WTC11 (cell line): ENCODE measurements at regions not wholly inside any gene's neighbourhood (a gene's known extent, or its start where the extent isn't known, plus 50 kb on each side); places are given as distances from the start of the nearest gene placed in this dataset.

Experiments used
- ATAC-seq: fragments of 200-7000 bp; cut with Tn5 transposase; 2 replicates; pipeline ENCODE4 v1.10.0; 2021; ENCODE audit warnings: mild to moderate bottlenecking, moderate library complexity
- CTCF ChIA-PET: fragments of 300-600 bp; sonication (Branson Sonifier 250); formaldehyde crosslinking; loops from one replicate; lab custom pipeline; 2021; ENCODE audit warnings: antibody characterized with exemption; lab: Charles Lee
- POLR2A ChIA-PET: fragments of 350-600 bp; sonication (Branson Sonifier 250); formaldehyde crosslinking; loops from one replicate; lab custom pipeline; 2021; ENCODE audit warnings: antibody characterized with exemption; lab: Charles Lee
- DNase-seq: peaks from one replicate; pipeline ENCODE4 v3.0.0; 2021; ENCODE audit warnings: low spot score
- H3K27ac Mint-ChIP-seq: 2 replicates; pipeline ENCODE4 v1.8.0; 2021; ENCODE audit warnings: mixed read lengths
- H3K27me3 Mint-ChIP-seq: 2 replicates; pipeline ENCODE4 v1.8.0; 2021; ENCODE audit warnings: low read depth, mild to moderate bottlenecking, moderate library complexity, mixed read lengths
- H3K36me3 Mint-ChIP-seq: 2 replicates; pipeline ENCODE4 v1.8.0; 2021; ENCODE audit warnings: mixed read lengths
- H3K4me1 Mint-ChIP-seq: 2 replicates; pipeline ENCODE4 v1.8.0; 2022; ENCODE audit warnings: mixed read lengths
- H3K4me3 Mint-ChIP-seq: 2 replicates; pipeline ENCODE4 v1.8.0; 2021; ENCODE audit warnings: mild to moderate bottlenecking, moderate library complexity, mixed read lengths
- H3K9me3 Mint-ChIP-seq: 2 replicates; pipeline ENCODE4 v1.8.0; 2021; ENCODE audit warnings: mixed read lengths
- ATF1 ChIP-seq: sonication (generic); formaldehyde crosslinking; IDR thresholded peaks from 2 replicates; pipeline ENCODE4 v1.8.1; 2023; ENCODE audit warnings: mild to moderate bottlenecking, moderate library complexity, missing genetic modification reagents
- ATF3 ChIP-seq: sonication (generic); formaldehyde crosslinking; conservative IDR thresholded peaks from 2 replicates; pipeline ENCODE4 v1.8.1; 2022; ENCODE audit warnings: mild to moderate bottlenecking, missing genetic modification reagents
- CBFB ChIP-seq: sonication (generic); formaldehyde crosslinking; IDR thresholded peaks from 2 replicates; pipeline ENCODE4 v1.8.1; 2022; ENCODE audit warnings: mild to moderate bottlenecking, low read depth, missing genetic modification reagents
- E2F1 ChIP-seq: sonication (generic); formaldehyde crosslinking; IDR thresholded peaks from 2 replicates; pipeline ENCODE4 v1.8.0; 2022; ENCODE audit warnings: mild to moderate bottlenecking, missing genetic modification reagents
- FOXK1 ChIP-seq: sonication (generic); formaldehyde crosslinking; IDR thresholded peaks from 2 replicates; pipeline ENCODE4 v1.8.0; 2022; ENCODE audit warnings: mild to moderate bottlenecking, moderate library complexity, missing genetic modification reagents
- GTF2I ChIP-seq: fragments of 250-450 bp; sonication (Bioruptor Pico); conservative IDR thresholded peaks from 2 replicates; pipeline ENCODE4 v1.4.0; 2021; ENCODE audit warnings: mild to moderate bottlenecking
- HMGA2 ChIP-seq: fragments of 250-450 bp; sonication (Bioruptor Pico); IDR thresholded peaks from 2 replicates; pipeline ENCODE4 v1.4.0; 2021; ENCODE audit warnings: mild to moderate bottlenecking, moderate library complexity
- IRF2 ChIP-seq: sonication (generic); formaldehyde crosslinking; IDR thresholded peaks from 2 replicates; pipeline ENCODE4 v1.8.0; 2022; ENCODE audit warnings: low read depth, missing genetic modification reagents, borderline replicate concordance
- MXD4 ChIP-seq: fragments of 250-450 bp; sonication (Bioruptor Pico); IDR thresholded peaks from 2 replicates; pipeline ENCODE4 v1.8.0; 2021; ENCODE audit warnings: mild to moderate bottlenecking, moderate library complexity, borderline replicate concordance
- NFE2L1 ChIP-seq: sonication (generic); formaldehyde crosslinking; IDR thresholded peaks from 2 replicates; pipeline ENCODE4 v1.8.1; 2023; ENCODE audit warnings: missing genetic modification reagents
- NR2C2 ChIP-seq: sonication (generic); formaldehyde crosslinking; IDR thresholded peaks from 2 replicates; pipeline ENCODE4 v1.8.0; 2022; ENCODE audit warnings: mild to moderate bottlenecking, missing genetic modification reagents
- OVOL2 ChIP-seq: fragments of 250-450 bp; sonication (Bioruptor Pico); IDR thresholded peaks from 2 replicates; pipeline ENCODE4 v1.9.0; 2021; ENCODE audit warnings: mild to moderate bottlenecking, borderline replicate concordance
- RELA ChIP-seq: sonication (generic); formaldehyde crosslinking; IDR thresholded peaks from 2 replicates; pipeline ENCODE4 v1.8.1; 2022; ENCODE audit warnings: missing genetic modification reagents, mild to moderate bottlenecking, borderline replicate concordance
- RORB ChIP-seq: fragments of 250-450 bp; sonication (Bioruptor Pico); IDR thresholded peaks from 2 replicates; pipeline ENCODE4 v1.9.0; 2021; ENCODE audit warnings: mild to moderate bottlenecking
- SMAD4 ChIP-seq: sonication (generic); formaldehyde crosslinking; IDR thresholded peaks from 2 replicates; pipeline ENCODE4 v1.8.0; 2022; ENCODE audit warnings: mild to moderate bottlenecking, missing genetic modification reagents
- SP1 ChIP-seq: sonication (generic); formaldehyde crosslinking; conservative IDR thresholded peaks from 2 replicates; pipeline ENCODE4 v1.8.1; 2022; ENCODE audit warnings: missing genetic modification reagents
- TCF7 ChIP-seq: sonication (generic); formaldehyde crosslinking; IDR thresholded peaks from 2 replicates; pipeline ENCODE4 v1.8.0; 2022; ENCODE audit warnings: mild to moderate bottlenecking, low read depth, missing genetic modification reagents, moderate library complexity
- ZNF423 ChIP-seq: fragments of 250-450 bp; sonication (Bioruptor Pico); IDR thresholded peaks from 2 replicates; pipeline ENCODE4 v2.1.2; 2022; ENCODE audit warnings: mild to moderate bottlenecking, moderate library complexity
- TF ChIP-seq, protein P1 (sequence below): fragments of 200-600 bp; IDR thresholded peaks from 2 replicates; pipeline ENCODE4 v1.8.0; 2022; ENCODE audit warnings: antibody characterized with exemption
- TF ChIP-seq, protein P2 (sequence below): sonication (generic); formaldehyde crosslinking; IDR thresholded peaks from 2 replicates; pipeline ENCODE4 v1.8.0; 2022; ENCODE audit warnings: mild to moderate bottlenecking, missing genetic modification reagents
- TF ChIP-seq, protein P3 (sequence below): sonication (generic); formaldehyde crosslinking; IDR thresholded peaks from 2 replicates; pipeline ENCODE4 v1.8.1; 2022; ENCODE audit warnings: missing genetic modification reagents, borderline replicate concordance
- TF ChIP-seq, protein P4 (sequence below): sonication (generic); formaldehyde crosslinking; IDR thresholded peaks from 2 replicates; pipeline ENCODE4 v1.8.1; 2023; ENCODE audit warnings: mild to moderate bottlenecking, missing genetic modification reagents

- Mint-ChIP-seq H3K4me3 (no peak overlapping the region), H3K27me3 (no peaks in the 10 kb centered on the region), H3K4me1 (peaks cover 10% of the 10 kb centered on the region; the same call in 1 of the 2 replicates), H3K36me3 (no peaks in the 10 kb centered on the region), H3K27ac (no peak overlapping the region), H3K9me3 (no peaks in the 10 kb centered on the region)
- no peak for TF ChIP-seq ATF1 (CRISPR knock-in tag)
- TF ChIP-seq RORB (CRISPR knock-in tag): no peak
- TF ChIP-seq FOXK1 (CRISPR knock-in tag): no peak
- ChIA-PET POLR2A (no interaction called here), CTCF (interaction anchor here (1.0 kb wide), 1 partner anchor 198 kb away, joined by 3 read pairs; no protein-coding TSS in a partner anchor)
- DNase-seq (no peak), ATAC-seq (no peak; the same call in 1 of the 2 replicates)
These were observed 254.3 kb upstream of the CHRNA7 start for GRCh38 chr15:31776039-31776438.

- H3K4me3 Mint-ChIP-seq: no peak overlapping the region
- H3K4me1 Mint-ChIP-seq: peaks cover 20% of the 10 kb centered on the region
- no peak for DNase-seq
- no peak for ATAC-seq
- no peaks in the 10 kb centered on the region for H3K27me3 Mint-ChIP-seq
- TF ChIP-seq RELA (CRISPR knock-in tag) (no peak), SMAD4 (CRISPR knock-in tag) (no peak), GTF2I (no peak), CBFB (CRISPR knock-in tag) (no peak), TCF7 (CRISPR knock-in tag) (no peak), NFE2L1 (no peak), OVOL2 (CRISPR knock-in tag) (no peak), HMGA2 (no peak), MXD4 (CRISPR knock-in tag) (no peak), ATF3 (CRISPR knock-in tag) (no peak), ZNF423 (CRISPR knock-in tag) (no peak), SP1 (CRISPR knock-in tag) (no peak), NR2C2 (CRISPR knock-in tag) (no peak), E2F1 (no peak), IRF2 (CRISPR knock-in tag) (no peak)
- TF ChIP-seq, protein P1, sequence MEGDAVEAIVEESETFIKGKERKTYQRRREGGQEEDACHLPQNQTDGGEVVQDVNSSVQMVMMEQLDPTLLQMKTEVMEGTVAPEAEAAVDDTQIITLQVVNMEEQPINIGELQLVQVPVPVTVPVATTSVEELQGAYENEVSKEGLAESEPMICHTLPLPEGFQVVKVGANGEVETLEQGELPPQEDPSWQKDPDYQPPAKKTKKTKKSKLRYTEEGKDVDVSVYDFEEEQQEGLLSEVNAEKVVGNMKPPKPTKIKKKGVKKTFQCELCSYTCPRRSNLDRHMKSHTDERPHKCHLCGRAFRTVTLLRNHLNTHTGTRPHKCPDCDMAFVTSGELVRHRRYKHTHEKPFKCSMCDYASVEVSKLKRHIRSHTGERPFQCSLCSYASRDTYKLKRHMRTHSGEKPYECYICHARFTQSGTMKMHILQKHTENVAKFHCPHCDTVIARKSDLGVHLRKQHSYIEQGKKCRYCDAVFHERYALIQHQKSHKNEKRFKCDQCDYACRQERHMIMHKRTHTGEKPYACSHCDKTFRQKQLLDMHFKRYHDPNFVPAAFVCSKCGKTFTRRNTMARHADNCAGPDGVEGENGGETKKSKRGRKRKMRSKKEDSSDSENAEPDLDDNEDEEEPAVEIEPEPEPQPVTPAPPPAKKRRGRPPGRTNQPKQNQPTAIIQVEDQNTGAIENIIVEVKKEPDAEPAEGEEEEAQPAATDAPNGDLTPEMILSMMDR: no peak
- TF ChIP-seq, protein P2, sequence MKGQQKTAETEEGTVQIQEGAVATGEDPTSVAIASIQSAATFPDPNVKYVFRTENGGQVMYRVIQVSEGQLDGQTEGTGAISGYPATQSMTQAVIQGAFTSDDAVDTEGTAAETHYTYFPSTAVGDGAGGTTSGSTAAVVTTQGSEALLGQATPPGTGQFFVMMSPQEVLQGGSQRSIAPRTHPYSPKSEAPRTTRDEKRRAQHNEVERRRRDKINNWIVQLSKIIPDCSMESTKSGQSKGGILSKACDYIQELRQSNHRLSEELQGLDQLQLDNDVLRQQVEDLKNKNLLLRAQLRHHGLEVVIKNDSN (CRISPR knock-in tag): no peak
- TF ChIP-seq, protein P3, sequence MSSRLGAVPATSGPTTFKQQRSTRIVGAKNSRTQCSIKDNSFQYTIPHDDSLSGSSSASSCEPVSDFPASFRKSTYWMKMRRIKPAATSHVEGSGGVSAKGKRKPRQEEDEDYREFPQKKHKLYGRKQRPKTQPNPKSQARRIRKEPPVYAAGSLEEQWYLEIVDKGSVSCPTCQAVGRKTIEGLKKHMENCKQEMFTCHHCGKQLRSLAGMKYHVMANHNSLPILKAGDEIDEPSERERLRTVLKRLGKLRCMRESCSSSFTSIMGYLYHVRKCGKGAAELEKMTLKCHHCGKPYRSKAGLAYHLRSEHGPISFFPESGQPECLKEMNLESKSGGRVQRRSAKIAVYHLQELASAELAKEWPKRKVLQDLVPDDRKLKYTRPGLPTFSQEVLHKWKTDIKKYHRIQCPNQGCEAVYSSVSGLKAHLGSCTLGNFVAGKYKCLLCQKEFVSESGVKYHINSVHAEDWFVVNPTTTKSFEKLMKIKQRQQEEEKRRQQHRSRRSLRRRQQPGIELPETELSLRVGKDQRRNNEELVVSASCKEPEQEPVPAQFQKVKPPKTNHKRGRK (CRISPR knock-in tag): no peak
- TF ChIP-seq, protein P4, sequence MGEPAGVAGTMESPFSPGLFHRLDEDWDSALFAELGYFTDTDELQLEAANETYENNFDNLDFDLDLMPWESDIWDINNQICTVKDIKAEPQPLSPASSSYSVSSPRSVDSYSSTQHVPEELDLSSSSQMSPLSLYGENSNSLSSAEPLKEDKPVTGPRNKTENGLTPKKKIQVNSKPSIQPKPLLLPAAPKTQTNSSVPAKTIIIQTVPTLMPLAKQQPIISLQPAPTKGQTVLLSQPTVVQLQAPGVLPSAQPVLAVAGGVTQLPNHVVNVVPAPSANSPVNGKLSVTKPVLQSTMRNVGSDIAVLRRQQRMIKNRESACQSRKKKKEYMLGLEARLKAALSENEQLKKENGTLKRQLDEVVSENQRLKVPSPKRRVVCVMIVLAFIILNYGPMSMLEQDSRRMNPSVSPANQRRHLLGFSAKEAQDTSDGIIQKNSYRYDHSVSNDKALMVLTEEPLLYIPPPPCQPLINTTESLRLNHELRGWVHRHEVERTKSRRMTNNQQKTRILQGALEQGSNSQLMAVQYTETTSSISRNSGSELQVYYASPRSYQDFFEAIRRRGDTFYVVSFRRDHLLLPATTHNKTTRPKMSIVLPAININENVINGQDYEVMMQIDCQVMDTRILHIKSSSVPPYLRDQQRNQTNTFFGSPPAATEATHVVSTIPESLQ (CRISPR knock-in tag): no peak
- ChIA-PET POLR2A (no interaction called here), CTCF (interaction anchor here (1.0 kb wide), 1 partner anchor 248 kb away, joined by 3 read pairs; no protein-coding TSS in a partner anchor)
- H3K27ac Mint-ChIP-seq: no peak overlapping the region
- no peaks in the 10 kb centered on the region for H3K36me3 Mint-ChIP-seq
- no peaks in the 10 kb centered on the region for H3K9me3 Mint-ChIP-seq
These were observed 249.1 kb upstream of the CHRNA7 start for GRCh38 chr15:31781261-31781660.
